ENCODE measurements at regions not wholly inside any gene's neighbourhood (a gene's known extent, or its start where the extent isn't known, plus 50 kb on each side); places are given as distances from the start of the nearest gene placed in this dataset.

DNA sequence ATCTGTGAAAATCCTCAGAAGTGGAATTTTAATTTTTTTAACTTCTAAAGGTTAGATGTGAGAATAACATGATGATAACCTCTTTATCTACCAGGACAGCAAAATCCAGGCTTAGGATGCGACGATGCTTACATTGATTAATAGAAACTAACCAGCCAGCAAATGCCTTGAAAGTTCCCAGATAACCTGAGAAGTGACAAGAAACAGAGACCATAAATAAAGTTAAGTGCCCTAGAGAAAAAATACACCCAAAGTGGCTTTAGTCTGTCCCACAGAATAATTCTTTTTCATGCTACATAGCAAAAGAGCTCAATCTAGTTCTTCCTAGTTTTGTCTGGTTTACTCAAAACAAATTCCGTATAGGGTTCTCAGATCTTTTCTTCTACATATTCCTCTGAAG is 262.7 kb downstream of the WDR11 start:
- in situ Hi-C loops (cut with MboI; ENCODE audit: low pct_ligation_motif_present in 1 of 4, low pct_unique_long_range_greater_than_20kb in 1 of 4, low sequenced_read_pairs in 3 of 4): no loop called here
- no peaks in the 10 kb centered on the region for H3K27me3 ChIP-seq
- H3K4me1 ChIP-seq: no peaks in the 10 kb centered on the region
- no peak overlapping the region for H3K27ac ChIP-seq
- H3K9me3 ChIP-seq: peaks cover 0 to 6% of the 10 kb centered on the region in 2 donors
- WGBS, 2 donors (ENCODE audit: low coverage in 1 of 2): 72 to 84% methylated on average over 3 of the region's 3 CpGs
- intact Hi-C loops (cut with DNase I; ENCODE audit: low total_unique reads): no loop called here
- no peak overlapping the region for H3K4me3 ChIP-seq
- no peaks in the 10 kb centered on the region for H3K36me3 ChIP-seq
- DNase-seq: no peak
- TF ChIP-seq, protein P1, sequence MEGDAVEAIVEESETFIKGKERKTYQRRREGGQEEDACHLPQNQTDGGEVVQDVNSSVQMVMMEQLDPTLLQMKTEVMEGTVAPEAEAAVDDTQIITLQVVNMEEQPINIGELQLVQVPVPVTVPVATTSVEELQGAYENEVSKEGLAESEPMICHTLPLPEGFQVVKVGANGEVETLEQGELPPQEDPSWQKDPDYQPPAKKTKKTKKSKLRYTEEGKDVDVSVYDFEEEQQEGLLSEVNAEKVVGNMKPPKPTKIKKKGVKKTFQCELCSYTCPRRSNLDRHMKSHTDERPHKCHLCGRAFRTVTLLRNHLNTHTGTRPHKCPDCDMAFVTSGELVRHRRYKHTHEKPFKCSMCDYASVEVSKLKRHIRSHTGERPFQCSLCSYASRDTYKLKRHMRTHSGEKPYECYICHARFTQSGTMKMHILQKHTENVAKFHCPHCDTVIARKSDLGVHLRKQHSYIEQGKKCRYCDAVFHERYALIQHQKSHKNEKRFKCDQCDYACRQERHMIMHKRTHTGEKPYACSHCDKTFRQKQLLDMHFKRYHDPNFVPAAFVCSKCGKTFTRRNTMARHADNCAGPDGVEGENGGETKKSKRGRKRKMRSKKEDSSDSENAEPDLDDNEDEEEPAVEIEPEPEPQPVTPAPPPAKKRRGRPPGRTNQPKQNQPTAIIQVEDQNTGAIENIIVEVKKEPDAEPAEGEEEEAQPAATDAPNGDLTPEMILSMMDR (IDR thresholded peaks at IDR 0.05): no peak
- TF ChIP-seq POLR2A (IDR thresholded peaks at IDR 0.05): no peak
- no peak for TF ChIP-seq POLR2AphosphoS5 (IDR thresholded peaks at IDR 0.05)
- no peak for TF ChIP-seq EP300 (IDR thresholded peaks at IDR 0.05; ENCODE audit: low read depth)

DNA sequence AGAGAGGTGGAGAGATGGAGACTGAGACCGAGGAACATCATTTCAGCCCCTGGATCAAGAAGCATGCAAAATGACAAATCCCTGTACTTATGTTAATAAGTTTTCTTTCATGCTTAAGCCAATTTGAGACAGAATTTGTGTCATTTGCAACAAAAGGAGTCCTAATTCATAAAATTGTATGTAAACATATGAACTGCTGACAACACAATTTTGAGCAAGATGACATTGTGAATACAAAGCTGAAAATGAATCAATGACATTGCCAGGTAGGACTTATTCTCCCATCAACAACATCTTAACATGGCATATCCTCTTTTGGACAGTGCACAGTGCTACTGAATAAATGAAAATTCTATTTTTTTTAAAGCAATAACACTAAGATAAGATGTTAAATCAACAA is 264.0 kb downstream of the WDR11 start:
- WGBS, 2 donors (ENCODE audit: low coverage in 1 of 2): 79 to 100% methylated on average over 1 of the region's 1 CpG
- Histone ChIP-seq H3K27ac (no peak overlapping the region), H3K27me3 (no peaks in the 10 kb centered on the region), H3K4me3 (no peak overlapping the region), H3K36me3 (no peaks in the 10 kb centered on the region), H3K4me1 (peaks cover 0 to 4% (median 0%) of the 10 kb centered on the region in 4 donors), H3K9me3 (peaks cover 0 to 6% of the 10 kb centered on the region in 2 donors)
- TF ChIP-seq, protein P1 (IDR thresholded peaks at IDR 0.05): no peak
- TF ChIP-seq EP300 (IDR thresholded peaks at IDR 0.05; ENCODE audit: low read depth): no peak
- no peak for TF ChIP-seq POLR2A (IDR thresholded peaks at IDR 0.05)
- TF ChIP-seq POLR2AphosphoS5 (IDR thresholded peaks at IDR 0.05): no peak
- in situ Hi-C loops (cut with MboI; ENCODE audit: low pct_ligation_motif_present in 1 of 4, low pct_unique_long_range_greater_than_20kb in 1 of 4, low sequenced_read_pairs in 3 of 4) (no loop called here), intact Hi-C loops (cut with DNase I; ENCODE audit: low total_unique reads) (no loop called here)
- no peak for DNase-seq

DNA sequence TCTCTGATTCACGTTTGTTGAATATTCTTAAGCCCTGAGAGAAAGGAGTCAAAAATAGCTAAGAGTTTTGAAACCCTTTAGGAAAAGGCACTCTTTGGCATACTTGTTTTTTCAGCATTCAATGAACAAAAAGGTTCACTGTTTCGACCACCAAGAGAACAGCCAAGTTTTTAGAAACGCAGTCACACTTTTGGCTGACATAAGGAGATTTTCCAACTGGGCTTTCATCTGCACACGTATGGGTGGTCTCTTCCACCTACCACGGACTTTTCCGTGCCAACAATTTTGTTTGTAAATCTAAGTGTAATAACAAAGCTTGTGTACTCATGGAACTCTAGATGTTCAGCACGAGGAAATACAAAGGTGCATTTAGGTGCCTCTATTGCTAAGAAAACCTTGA is 270.3 kb downstream of the WDR11 start:
- no peak for DNase-seq
- WGBS, 2 donors (ENCODE audit: low coverage in 1 of 2): 70 to 76% methylated on average over 2 to 7 of the region's 7 CpGs
- Histone ChIP-seq H3K9me3 (peaks cover 0 to 4% of the 10 kb centered on the region in 2 donors), H3K27ac (no peak overlapping the region), H3K36me3 (no peaks in the 10 kb centered on the region), H3K27me3 (no peaks in the 10 kb centered on the region), H3K4me1 (peaks cover 0 to 9% (median 0%) of the 10 kb centered on the region in 4 donors), H3K4me3 (no peak overlapping the region)
- intact Hi-C loops (cut with DNase I; ENCODE audit: low total_unique reads): no loop called here
- in situ Hi-C loops (cut with MboI; ENCODE audit: low pct_ligation_motif_present in 1 of 4, low pct_unique_long_range_greater_than_20kb in 1 of 4, low sequenced_read_pairs in 3 of 4): no loop called here
- no peak for TF ChIP-seq POLR2AphosphoS5 (IDR thresholded peaks at IDR 0.05)
- TF ChIP-seq POLR2A (IDR thresholded peaks at IDR 0.05): no peak
- no peak for TF ChIP-seq EP300 (IDR thresholded peaks at IDR 0.05; ENCODE audit: low read depth)
- TF ChIP-seq, protein P1 (IDR thresholded peaks at IDR 0.05): no peak

DNA sequence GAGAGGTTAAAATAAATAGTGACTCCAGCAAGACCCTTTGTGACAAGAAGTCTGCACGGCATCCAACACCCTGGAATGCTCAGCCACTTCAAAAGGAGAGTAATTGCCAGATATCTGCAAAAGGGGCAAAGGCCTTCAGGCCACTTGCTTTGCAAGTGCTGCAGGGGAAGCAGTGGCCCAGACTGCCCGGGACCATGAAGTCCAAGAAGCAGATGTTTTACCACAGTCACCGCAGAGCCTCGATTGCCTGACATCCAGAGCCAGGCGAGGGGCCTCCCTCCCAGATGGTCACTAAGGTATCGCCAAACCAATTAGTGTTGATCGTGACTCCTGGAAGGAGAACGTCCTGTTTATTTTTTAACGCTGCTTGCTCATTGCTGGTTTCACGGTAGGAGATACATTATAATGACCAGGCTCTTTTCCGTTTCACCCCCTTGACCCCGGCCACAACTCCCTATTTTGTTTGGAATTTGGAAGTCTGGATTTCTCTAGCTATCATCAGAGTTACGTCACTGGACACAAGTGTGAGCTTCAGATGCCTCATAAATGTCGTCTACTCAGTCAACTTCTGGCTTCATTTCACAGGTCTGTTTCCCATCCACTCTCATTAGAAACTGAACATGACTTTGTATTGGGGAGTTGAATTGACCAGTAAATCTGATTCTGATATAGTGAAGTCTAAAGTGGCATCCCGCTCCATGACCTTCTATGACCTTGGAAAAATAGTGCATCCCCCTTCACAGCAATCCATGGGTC is 276.2 kb downstream of the WDR11 start:
- 58 to 62% methylated on average over 7 to 15 of the region's 15 CpGs for WGBS, 2 donors (ENCODE audit: low coverage in 1 of 2)
- H3K27me3 ChIP-seq: no peaks in the 10 kb centered on the region
- H3K9me3 ChIP-seq: no peaks in the 10 kb centered on the region
- peak overlapping the region in 2 of 4 donors; percentile 17 to 36 for H3K27ac ChIP-seq
- no peak for DNase-seq
- H3K4me3 ChIP-seq: no peak overlapping the region
- no peaks in the 10 kb centered on the region for H3K36me3 ChIP-seq
- in situ Hi-C loops (cut with MboI; ENCODE audit: low pct_ligation_motif_present in 1 of 4, low pct_unique_long_range_greater_than_20kb in 1 of 4, low sequenced_read_pairs in 3 of 4) (no loop called here), intact Hi-C loops (cut with DNase I; ENCODE audit: low total_unique reads) (no loop called here)
- no peaks in the 10 kb centered on the region for H3K4me1 ChIP-seq
- TF ChIP-seq POLR2AphosphoS5 (IDR thresholded peaks at IDR 0.05): no peak
- no peak for TF ChIP-seq EP300 (IDR thresholded peaks at IDR 0.05; ENCODE audit: low read depth)
- TF ChIP-seq, protein P1 (IDR thresholded peaks at IDR 0.05): no peak
- no peak for TF ChIP-seq POLR2A (IDR thresholded peaks at IDR 0.05)
